HG03095 (cell line): ENCODE measurements at regions not wholly inside any gene's neighbourhood (a gene's known extent, or its start where the extent isn't known, plus 50 kb on each side); places are given as distances from the start of the nearest gene placed in this dataset.
"Not testable (repeated sequence)": the region's sequence is repeated elsewhere in the genome, so short reads cannot be mapped to it uniquely, and the experiment has no call there.

Experiments
- ATAC-seq: cut with Tn5 transposase; IDR thresholded peaks from one replicate; pipeline ENCODE4 v1.9.1; 2021; ENCODE audit warnings: moderate library complexity; ENCODE audit not compliant: unreplicated experiment

DNA sequence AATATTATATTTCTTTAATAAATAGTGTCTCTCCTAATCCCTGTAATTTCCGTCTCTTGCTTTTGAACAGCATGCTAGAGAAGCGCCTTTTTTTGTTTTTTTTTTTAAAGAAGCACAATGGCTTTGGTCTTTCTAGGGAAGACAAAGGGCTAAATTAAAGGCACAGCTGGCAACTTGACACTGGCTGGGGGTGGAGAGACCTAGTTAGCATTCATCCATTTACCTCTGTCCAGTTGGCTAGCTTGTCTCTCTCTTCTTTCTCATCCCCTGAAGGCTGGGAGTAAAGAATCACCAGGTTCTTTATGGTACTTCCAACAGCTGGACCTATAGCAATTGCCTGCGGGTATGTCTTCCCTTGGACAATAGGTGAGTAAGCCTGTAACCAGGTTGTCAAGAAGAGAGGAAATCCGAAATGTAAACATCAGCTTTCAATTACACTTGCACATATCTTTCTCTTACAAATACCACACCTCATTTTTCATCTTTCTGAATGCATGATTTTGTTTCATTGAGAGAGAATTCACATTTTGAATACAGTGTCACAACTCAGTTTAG is 178.4 kb upstream of the GPR101 start:
- ATAC-seq = no peak

- ATAC-seq = no peak
These were observed 164.2 kb upstream of the GPR101 start for GRCh38 chrX:137198040-137198439.

DNA sequence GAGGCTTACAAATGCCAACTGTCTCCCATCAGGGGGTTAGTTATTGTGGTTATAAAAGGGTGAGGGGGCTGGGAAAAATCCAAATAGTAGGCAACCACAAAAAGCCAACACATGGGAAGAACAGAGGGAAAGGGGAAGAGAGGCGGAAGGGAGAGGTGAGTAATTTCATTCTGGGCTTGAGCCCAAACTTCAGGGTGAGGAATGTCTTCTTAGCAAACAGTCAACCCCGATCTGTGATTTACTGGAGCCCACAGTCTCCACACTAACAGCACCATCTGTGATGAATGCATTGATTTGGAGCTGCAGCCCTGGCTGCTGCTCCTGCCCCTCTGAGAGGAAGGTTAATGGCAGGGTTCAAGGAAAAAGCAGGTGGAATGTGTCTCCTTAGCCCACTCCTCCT is 162.2 kb upstream of the GPR101 start:
- ATAC-seq = no peak

DNA sequence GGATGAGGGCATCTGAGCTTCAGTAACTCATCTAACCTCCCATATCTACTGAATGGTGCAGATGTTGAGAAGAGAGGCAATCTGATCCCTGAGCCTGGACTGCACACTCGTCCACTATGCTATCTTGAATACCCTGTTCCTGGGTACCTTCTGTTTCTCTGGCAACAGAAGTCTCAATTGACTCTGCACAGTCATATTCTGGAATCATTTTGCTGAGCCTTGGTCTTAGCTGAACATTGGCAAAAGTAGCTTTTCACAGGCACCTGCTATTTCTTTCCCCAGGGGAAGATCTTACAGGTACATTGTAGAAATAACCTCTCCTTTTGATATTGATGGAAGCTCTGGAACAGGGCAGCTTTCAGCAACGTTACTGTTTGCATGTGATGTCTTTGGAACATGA is 161.5 kb upstream of the GPR101 start:
- ATAC-seq = no peak

GRCh38 chrX:137194164-137194563 is 160.4 kb upstream of the GPR101 start:
- peak; percentile 79 for ATAC-seq

DNA sequence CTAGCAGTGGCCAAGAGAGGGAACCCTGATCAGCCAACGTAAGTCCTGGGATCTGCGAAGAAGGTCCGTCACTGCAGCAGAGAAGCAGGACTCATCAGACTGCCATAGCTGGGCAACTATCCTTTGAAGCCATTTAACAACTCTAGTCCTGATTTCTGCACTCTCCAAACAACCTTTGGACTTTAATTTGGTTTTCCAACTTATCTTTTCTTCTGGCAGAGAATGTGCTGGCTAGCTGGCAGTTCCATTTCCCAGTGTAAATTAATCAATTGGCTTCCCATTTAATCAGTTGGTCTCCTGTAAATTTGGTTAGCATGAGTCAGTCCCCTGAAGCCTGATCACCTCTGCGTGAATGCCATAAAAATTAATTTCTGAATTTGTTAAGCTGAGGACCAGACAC is 153.7 kb upstream of the GPR101 start:
- no peak for ATAC-seq

- ATAC-seq = no peak
These were observed 144.6 kb upstream of the GPR101 start for GRCh38 chrX:137178392-137178791.

- no peak for ATAC-seq
These were observed 138.6 kb upstream of the GPR101 start for GRCh38 chrX:137172317-137172948.

DNA sequence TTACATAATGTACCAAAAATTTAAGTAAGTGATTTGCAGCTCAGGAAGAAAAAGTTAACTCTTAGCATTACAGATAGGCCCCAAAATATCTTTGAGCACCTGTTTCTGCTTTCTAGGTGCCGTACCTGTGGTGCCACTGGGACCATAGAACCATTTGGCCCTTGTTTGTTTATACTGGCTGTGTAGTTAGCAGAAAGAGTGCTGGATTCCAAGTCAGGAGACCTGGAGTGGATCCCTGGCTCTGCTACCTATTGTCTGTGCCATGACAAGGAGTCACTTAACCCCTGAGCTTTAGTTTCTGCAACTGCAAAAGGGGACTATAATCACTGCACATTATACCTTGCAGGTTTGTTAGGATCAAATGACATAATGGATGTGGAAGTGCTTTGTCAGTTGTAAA is 137.8 kb upstream of the GPR101 start:
- no peak for ATAC-seq

GRCh38 chrX:137166591-137166990 is 132.8 kb upstream of the GPR101 start:
- no peak for ATAC-seq

DNA sequence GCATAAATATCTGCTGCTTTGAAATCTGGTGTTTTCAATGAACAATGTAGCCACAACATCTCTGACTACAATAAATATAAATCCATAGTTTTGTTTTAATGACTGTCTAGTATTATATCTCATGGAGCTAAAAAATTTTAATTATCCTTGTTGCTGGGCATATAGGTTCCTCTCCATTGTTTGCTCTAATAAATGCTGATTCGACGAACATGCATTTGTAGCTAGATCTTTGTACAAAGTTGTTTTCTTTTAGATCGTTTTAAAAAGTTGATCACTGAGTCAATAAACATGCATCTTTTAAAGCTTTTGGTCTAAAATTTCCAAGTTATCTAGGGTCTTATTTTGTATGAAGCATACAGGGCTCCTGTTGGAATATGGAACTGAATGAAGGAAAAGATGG is 130.5 kb upstream of the GPR101 start:
- no peak for ATAC-seq

DNA sequence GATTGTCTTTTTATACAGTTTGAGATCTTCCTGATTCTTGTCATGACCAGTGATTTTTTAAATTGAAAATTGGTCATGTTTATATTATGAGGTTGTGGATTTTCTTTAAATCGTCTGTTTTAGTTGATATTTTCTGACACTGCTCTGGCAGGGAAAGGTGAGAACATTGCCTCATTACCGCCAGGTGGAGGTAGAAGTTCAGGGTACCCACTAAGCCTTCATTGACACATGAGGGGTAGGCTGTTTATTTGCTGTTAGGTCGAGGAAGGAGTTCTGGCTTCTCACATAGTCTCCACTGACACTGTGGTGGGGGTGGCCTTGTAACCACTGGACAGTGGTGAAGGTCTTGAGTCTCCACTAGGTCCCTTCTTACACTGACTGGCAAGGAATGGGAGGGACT is 117.6 kb upstream of the GPR101 start:
- ATAC-seq = no peak

DNA sequence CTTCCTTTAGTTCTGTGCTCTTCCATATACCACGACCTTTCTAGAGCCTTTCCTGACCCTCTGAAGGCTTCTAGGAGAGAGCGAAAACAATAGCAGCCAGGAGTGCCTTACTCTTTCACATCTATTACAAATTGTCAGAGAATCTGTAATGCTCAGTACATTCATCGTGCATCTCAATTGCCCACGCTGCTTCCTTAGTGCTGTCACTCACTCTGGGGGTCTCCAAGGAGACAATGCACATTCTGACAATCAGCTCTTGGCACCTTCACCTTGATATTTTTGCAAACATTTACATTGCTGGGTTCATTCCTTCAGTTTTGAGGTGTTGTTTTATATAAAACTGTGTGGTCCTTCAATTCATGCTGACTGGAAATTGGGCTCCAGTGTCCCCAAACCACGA is 110.1 kb upstream of the GPR101 start:
- no peak for ATAC-seq

DNA sequence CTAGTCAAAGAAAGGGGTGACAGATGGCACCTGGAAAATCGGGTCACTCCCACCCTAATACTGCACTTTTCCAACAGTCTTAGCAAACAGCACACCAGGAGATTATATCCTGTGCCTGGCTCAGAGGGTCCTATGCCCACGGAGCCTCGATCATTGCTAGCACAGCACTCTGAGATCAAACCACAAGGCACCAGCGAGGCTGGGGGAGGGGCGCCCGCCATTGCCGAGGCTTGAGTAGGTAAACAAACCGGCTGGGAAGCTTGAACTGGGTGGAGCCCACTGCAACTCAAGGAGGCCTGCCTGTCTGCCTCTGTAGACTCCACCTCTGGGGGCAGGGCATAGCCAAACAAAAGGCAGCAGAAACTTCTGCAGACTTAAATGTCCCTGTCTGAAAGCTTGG is 88.9 kb upstream of the GPR101 start:
- ATAC-seq = not testable (repeated sequence)

- no peak for ATAC-seq
These were observed 85.3 kb upstream of the GPR101 start for GRCh38 chrX:137119049-137119448.

- ATAC-seq = no peak
These were observed 84.7 kb upstream of the GPR101 start for GRCh38 chrX:137118536-137118935.

DNA sequence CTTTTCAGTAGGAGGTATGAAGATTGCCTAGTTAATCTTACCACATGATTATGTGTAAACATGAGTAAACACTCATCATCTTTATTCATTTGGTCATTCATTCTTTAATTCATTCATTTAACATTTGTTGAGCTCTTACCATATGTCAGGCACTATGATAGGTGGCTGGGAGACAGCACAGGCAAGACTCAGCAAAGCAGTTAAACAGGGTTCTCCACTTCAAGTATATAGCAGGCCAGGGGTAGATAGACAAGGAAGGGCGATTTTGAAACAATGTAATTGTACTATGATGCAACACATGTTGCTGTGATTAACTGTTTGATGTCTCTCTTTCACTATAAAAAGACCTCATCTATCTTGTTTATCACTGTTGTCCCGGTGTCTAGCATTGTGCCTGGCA is 84.3 kb upstream of the GPR101 start:
- ATAC-seq = no peak

DNA sequence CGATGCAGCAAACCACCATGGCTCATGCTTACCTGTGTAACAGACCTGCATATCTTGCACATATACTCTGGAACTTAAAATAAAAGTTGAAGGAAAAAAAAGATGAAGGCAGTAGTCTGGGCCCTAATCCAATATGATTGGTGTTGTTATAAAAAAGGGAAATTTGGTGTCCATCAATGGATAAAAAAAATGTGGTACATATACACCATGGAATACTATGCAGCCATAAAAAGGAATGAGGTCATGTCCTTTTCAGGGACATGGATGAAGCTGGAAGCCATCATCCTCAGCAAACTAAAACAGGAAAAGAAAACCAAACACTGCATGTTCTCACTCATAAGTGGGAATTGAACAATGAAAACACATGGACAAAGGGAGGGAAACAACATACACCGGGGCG is 74.1 kb upstream of the GPR101 start:
- ATAC-seq = not testable (repeated sequence)

- no peak for ATAC-seq
These were observed 67.6 kb upstream of the GPR101 start for GRCh38 chrX:137101273-137101990.
